Skeletal muscle tissue (tissue), 3 donors: ENCODE measurements at regions not wholly inside any gene's neighbourhood (a gene's known extent, or its start where the extent isn't known, plus 50 kb on each side); places are given as distances from the start of the nearest gene placed in this dataset.

ENCODE experiments used
- H3K27ac ChIP-seq: one replicate; pipeline ENCODE4 v1.7.0; 2013; ENCODE audit warnings: mild to moderate bottlenecking, low read depth, low read length, inconsistent platforms
- H3K27me3 ChIP-seq, 3 donors: one replicate each; pipeline ENCODE4 v1.7.0; 2013; ENCODE audit warnings: low read length in 3 of 3; ENCODE audit not compliant: control insufficient read depth in 3 of 3, insufficient read depth in 3 of 3
- H3K36me3 ChIP-seq, 3 donors: one replicate each; pipeline ENCODE4 v1.7.0; 2013; ENCODE audit warnings: low read length in 3 of 3; ENCODE audit not compliant: control insufficient read depth in 3 of 3, insufficient read depth in 3 of 3
- H3K4me1 ChIP-seq, 3 donors: one replicate each; pipeline ENCODE4 v1.7.0; 2013; ENCODE audit warnings: low read length in 3 of 3, mild to moderate bottlenecking in 3 of 3; ENCODE audit not compliant: control insufficient read depth in 3 of 3, insufficient read depth in 3 of 3
- H3K4me3 ChIP-seq, 3 donors: one replicate each; pipeline ENCODE4 v1.7.0; 2013; ENCODE audit warnings: low read length in 3 of 3
- H3K9ac ChIP-seq, 3 donors: one replicate each; pipeline ENCODE4 v1.7.0; 2013; ENCODE audit warnings: low read length in 3 of 3, mild to moderate bottlenecking in 3 of 3, moderate library complexity in 2 of 3, low read depth in 1 of 3
- H3K9me3 ChIP-seq, 3 donors: one replicate each; pipeline ENCODE4 v1.7.0; 2013; ENCODE audit warnings: low read length in 3 of 3; ENCODE audit not compliant: control insufficient read depth in 3 of 3
- donor health status: Osteomylitis.

DNA sequence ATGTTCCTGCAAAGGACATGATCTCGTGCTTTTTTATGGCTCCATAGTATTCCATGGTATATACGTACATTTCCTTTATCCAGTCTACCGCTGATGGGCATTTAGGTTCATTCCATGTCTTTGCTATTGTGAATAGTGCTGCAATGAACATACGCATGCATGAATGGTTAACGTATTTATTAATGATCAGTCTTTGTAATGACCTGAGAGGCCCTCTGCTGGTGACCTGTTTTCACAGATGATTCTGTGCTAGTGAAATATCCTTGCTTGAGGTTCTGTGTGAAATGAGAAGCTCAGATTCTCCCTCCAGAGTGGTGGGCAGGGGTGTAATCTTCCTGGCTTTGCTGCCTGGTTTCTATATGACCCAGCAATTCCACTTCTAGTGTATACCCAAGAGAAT is 160.2 kb upstream of the RASGRP1 start:
- Histone ChIP-seq H3K27ac (no peak overlapping the region), H3K9me3 (no peaks in the 10 kb centered on the region), H3K9ac (no peak overlapping the region)

GRCh38 chr15:38726187-38726586 is 161.6 kb upstream of the RASGRP1 start:
- no peaks in the 10 kb centered on the region for H3K36me3 ChIP-seq
- H3K27me3 ChIP-seq, result no peaks in the 10 kb centered on the region
- H3K4me3 ChIP-seq, result no peak overlapping the region
- H3K9ac ChIP-seq, result no peak overlapping the region
- no peak overlapping the region for H3K27ac ChIP-seq
- H3K9me3 ChIP-seq, result no peaks in the 10 kb centered on the region
- H3K4me1 ChIP-seq, result peaks cover 0 to 2% (median 0%) of the 10 kb centered on the region in 3 donors

More for the DNA sequence above, 160.2 kb upstream of the RASGRP1 start:
- Histone ChIP-seq H3K36me3 (no peaks in the 10 kb centered on the region), H3K4me3 (no peak overlapping the region), H3K27me3 (no peaks in the 10 kb centered on the region), H3K4me1 (peaks cover 0 to 2% (median 0%) of the 10 kb centered on the region in 3 donors)

- Histone ChIP-seq H3K27me3 (no peaks in the 10 kb centered on the region), H3K4me3 (no peak overlapping the region)
Measured at GRCh38 chr15:38733331-38733730, 168.7 kb upstream of the RASGRP1 start.

DNA sequence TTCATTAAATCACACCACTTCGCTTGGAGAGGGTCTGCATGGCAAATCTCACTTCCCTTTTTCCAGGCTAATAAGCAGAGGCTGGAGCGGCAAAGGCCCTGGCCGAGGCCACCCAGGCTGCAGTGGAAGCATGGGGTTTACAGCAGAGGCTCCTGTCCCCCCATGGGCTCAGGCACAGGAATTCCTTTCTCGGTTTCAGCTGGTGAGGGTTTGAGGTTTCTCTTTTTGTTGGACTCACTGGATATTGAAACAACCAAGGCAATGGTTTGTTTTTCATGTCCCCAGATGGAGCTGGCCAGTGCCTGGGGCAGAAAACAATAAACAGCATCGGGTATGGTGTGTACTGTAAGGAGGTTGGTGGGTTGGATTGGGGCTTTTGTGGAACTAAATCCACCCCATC is 175.6 kb upstream of the RASGRP1 start:
- Histone ChIP-seq H3K27me3 (no peaks in the 10 kb centered on the region), H3K9me3 (no peaks in the 10 kb centered on the region), H3K36me3 (no peaks in the 10 kb centered on the region), H3K4me1 (no peaks in the 10 kb centered on the region), H3K9ac (no peak overlapping the region), H3K27ac (no peak overlapping the region), H3K4me3 (no peak overlapping the region)

More at GRCh38 chr15:38733331-38733730, 168.7 kb upstream of the RASGRP1 start:
- no peak overlapping the region for H3K9ac ChIP-seq
- H3K36me3 ChIP-seq, result no peaks in the 10 kb centered on the region
- H3K9me3 ChIP-seq, result no peaks in the 10 kb centered on the region
- H3K27ac ChIP-seq, result no peak overlapping the region
- no peaks in the 10 kb centered on the region for H3K4me1 ChIP-seq

DNA sequence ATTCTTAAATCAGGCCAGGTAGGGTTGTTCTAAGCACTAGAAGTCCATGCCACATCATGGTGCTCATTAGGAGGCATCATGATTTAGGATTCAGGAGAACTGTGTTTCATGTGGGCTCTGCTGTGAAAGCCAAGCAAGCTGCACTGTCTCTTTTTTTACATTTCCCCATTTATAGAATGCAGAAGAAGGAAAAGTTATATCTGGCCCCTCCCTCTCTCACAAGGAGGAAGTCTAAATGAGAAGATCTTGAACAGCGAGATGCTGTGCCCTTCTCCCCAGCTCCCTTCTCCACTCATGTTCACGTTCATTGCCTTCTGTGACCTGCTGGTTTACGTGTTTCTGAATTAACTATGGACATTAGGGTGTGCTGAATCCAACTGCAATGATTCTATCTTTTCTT is 178.5 kb upstream of the RASGRP1 start:
- no peaks in the 10 kb centered on the region for H3K36me3 ChIP-seq
- H3K9ac ChIP-seq, result no peak overlapping the region
- no peaks in the 10 kb centered on the region for H3K27me3 ChIP-seq
- no peak overlapping the region for H3K27ac ChIP-seq
- no peaks in the 10 kb centered on the region for H3K9me3 ChIP-seq
- H3K4me1 ChIP-seq, result no peaks in the 10 kb centered on the region
- no peak overlapping the region for H3K4me3 ChIP-seq

DNA sequence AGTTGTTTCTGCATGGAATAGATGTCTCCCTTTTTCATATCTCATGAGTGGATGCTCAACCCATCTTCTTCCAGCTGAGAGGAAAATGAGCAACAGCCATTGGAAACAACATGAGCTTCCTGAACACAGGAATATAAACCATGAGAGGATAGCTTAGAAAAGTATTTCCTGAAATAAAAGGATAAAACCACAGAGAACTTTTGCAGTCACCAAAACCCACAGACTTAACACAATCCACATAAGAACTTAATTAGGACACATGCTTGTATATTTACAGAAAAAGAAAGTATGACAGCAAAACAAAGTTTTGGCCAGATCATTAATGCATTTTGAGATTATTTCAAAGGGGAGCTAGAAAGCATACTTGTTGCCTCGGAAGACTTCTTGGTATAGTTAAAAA is 180.5 kb upstream of the RASGRP1 start:
- no peaks in the 10 kb centered on the region for H3K27me3 ChIP-seq
- H3K9me3 ChIP-seq, result no peaks in the 10 kb centered on the region
- no peak overlapping the region for H3K27ac ChIP-seq
- H3K4me1 ChIP-seq, result no peaks in the 10 kb centered on the region
- no peak overlapping the region for H3K4me3 ChIP-seq
- no peak overlapping the region for H3K9ac ChIP-seq
- H3K36me3 ChIP-seq, result no peaks in the 10 kb centered on the region

DNA sequence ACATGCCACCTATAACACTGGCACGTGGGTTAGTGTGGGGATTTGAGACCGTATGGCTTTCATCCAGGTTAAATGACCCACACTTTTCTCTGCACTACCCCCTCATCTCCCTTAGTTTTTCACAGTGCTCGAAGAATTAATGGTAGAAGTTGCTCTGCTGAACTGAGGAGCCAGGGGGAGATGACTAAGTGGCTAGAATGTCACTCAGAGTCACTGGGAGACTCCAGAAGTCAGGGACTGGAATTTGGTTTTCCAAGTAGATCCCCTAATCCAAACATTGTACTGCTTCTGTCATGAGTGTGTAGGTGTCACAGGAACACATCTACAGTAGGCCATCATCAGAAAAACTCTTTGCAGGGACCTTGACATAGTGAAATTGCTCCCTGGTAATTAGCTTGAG is 181.0 kb upstream of the RASGRP1 start:
- H3K27ac ChIP-seq, result no peak overlapping the region
- H3K4me3 ChIP-seq, result no peak overlapping the region
- no peaks in the 10 kb centered on the region for H3K9me3 ChIP-seq
- H3K27me3 ChIP-seq, result no peaks in the 10 kb centered on the region
- no peaks in the 10 kb centered on the region for H3K4me1 ChIP-seq
- H3K9ac ChIP-seq, result no peak overlapping the region
- no peaks in the 10 kb centered on the region for H3K36me3 ChIP-seq

- Histone ChIP-seq H3K27me3 (no peaks in the 10 kb centered on the region), H3K4me3 (no peak overlapping the region), H3K4me1 (no peaks in the 10 kb centered on the region), H3K9ac (no peak overlapping the region), H3K9me3 (no peaks in the 10 kb centered on the region), H3K36me3 (no peaks in the 10 kb centered on the region), H3K27ac (no peak overlapping the region)
Measured at GRCh38 chr15:38746211-38746610, 181.6 kb upstream of the RASGRP1 start.

- H3K4me1 ChIP-seq, result no peaks in the 10 kb centered on the region
- H3K9me3 ChIP-seq, result no peaks in the 10 kb centered on the region
- no peaks in the 10 kb centered on the region for H3K36me3 ChIP-seq
- H3K4me3 ChIP-seq, result no peak overlapping the region
- no peak overlapping the region for H3K27ac ChIP-seq
- no peak overlapping the region for H3K9ac ChIP-seq
- no peaks in the 10 kb centered on the region for H3K27me3 ChIP-seq
Measured at GRCh38 chr15:38748710-38749109, 184.1 kb upstream of the RASGRP1 start.

GRCh38 chr15:38750786-38751185 is 186.2 kb upstream of the RASGRP1 start:
- H3K27ac ChIP-seq, result no peak overlapping the region
- H3K4me1 ChIP-seq, result no peaks in the 10 kb centered on the region
- no peaks in the 10 kb centered on the region for H3K27me3 ChIP-seq
- H3K9me3 ChIP-seq, result no peaks in the 10 kb centered on the region
- H3K36me3 ChIP-seq, result no peaks in the 10 kb centered on the region
- no peak overlapping the region for H3K4me3 ChIP-seq
- H3K9ac ChIP-seq, result no peak overlapping the region

GRCh38 chr15:38755718-38756117 is 191.1 kb upstream of the RASGRP1 start:
- Histone ChIP-seq H3K36me3 (no peaks in the 10 kb centered on the region), H3K4me1 (peaks cover 0 to 4% (median 0%) of the 10 kb centered on the region in 3 donors), H3K4me3 (no peak overlapping the region), H3K9ac (no peak overlapping the region), H3K27me3 (no peaks in the 10 kb centered on the region), H3K27ac (no peak overlapping the region), H3K9me3 (no peaks in the 10 kb centered on the region)
